Stimulated activated CD8-positive, alpha-beta memory T cell treated with anti-CD3 and anti-CD28 coated beads, Interleukin-15, amount 100 ng/mL, for 48 hours (primary cell): ENCODE measurements at regions not wholly inside any gene's neighbourhood (a gene's known extent, or its start where the extent isn't known, plus 50 kb on each side); places are given as distances from the start of the nearest gene placed in this dataset.

Experiments used
- DNase-seq, 2 donors: peaks; one replicate each; pipeline ENCODE4 v3.0.0-alpha.2; 2020; ENCODE audit warnings: low read depth in 2 of 2

- no peak for DNase-seq
These were observed 257.1 kb downstream of the UACA start for GRCh38 chr15:70505936-70506912.

GRCh38 chr15:70505411-70505919, 257.9 kb downstream of the UACA start:
- DNase-seq: no peak

- no peak for DNase-seq
These were observed 258.4 kb downstream of the UACA start for GRCh38 chr15:70504988-70505387.

GRCh38 chr15:70504299-70504951, 258.9 kb downstream of the UACA start:
- DNase-seq: no peak

GRCh38 chr15:70503798-70504298, 259.5 kb downstream of the UACA start:
- DNase-seq: no peak

- DNase-seq: no peak
These were observed 260.1 kb downstream of the UACA start for GRCh38 chr15:70503073-70503745.

- DNase-seq: no peak
These were observed 260.8 kb downstream of the UACA start for GRCh38 chr15:70502529-70502928.

GRCh38 chr15:70501849-70502248, 261.5 kb downstream of the UACA start:
- DNase-seq: no peak

- DNase-seq: no peak
These were observed 262.1 kb downstream of the UACA start for GRCh38 chr15:70501121-70501727.

GRCh38 chr15:70499791-70500190, 263.6 kb downstream of the UACA start:
- DNase-seq: no peak

GRCh38 chr15:70498096-70498626, 265.2 kb downstream of the UACA start:
- no peak for DNase-seq

GRCh38 chr15:70497661-70498060, 265.7 kb downstream of the UACA start:
- DNase-seq: no peak

- no peak for DNase-seq
These were observed 267.3 kb downstream of the UACA start for GRCh38 chr15:70495991-70496599.

- DNase-seq: peak in 1 of 2 donors; percentile 50
These were observed 268.3 kb downstream of the UACA start for GRCh38 chr15:70494852-70495571.

GRCh38 chr15:70494517-70494851, 268.9 kb downstream of the UACA start:
- DNase-seq: no peak

- DNase-seq: no peak
These were observed 269.4 kb downstream of the UACA start for GRCh38 chr15:70493787-70494516.

GRCh38 chr15:70493376-70493775, 270.0 kb downstream of the UACA start:
- DNase-seq: no peak

GRCh38 chr15:70492240-70493177, 270.8 kb downstream of the UACA start:
- DNase-seq: peak; percentile 78 to 79
